ENCODE measurements at regions not wholly inside any gene's neighbourhood (a gene's known extent, or its start where the extent isn't known, plus 50 kb on each side); places are given as distances from the start of the nearest gene placed in this dataset.

DNA sequence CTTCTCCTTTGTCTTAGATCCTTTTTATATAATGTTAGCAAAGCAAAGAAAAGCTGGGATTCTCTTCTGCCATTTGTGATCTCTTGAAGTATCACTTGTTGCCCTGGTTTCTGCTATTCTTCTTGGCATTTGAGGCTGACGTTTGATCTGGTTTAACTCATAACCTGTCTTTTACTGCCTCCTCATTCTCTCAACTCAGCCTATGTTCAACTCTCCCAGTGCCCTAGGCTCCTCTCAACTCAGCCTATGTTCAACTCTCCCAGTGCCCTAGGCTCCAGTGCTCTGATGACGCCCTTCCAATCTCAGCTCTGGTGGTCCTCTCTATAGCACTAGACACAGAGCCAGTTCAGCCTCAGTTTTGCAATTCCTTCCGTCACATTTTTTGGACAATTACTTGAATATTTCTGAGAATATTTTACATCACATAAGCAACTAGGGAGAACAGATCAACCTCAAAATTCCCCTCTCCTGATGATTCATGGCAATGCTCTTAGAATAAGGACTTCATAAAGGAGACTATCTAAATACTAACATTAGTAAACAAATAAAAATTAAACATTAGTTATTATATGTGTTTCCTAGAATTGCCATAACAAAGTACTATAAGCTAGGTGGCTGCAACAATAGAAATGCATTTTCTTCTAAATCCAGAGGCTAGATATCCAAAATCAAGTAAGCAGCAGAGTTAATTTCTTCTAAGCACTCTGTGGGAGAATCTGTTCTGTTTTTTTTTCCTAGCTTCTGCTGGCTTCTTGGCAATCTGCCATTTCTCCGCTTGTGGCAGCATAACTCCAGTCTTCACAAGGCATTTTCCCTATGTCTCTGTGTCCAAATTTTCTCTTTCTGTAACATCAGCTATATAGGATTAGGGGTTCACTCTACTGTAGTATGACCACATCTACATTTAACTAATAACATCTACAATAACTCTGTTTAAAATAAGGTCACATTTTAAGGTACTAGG, 662.1 kb upstream of the FTMT start:
- TF ChIP-seq POLR2A (IDR thresholded peaks at IDR 0.05) (no peak), CTCF (IDR thresholded peaks at IDR 0.05) (no peak)

All from testis (tissue), 2 donors.